Vagina (tissue), 2 donors: ENCODE measurements at regions not wholly inside any gene's neighbourhood (a gene's known extent, or its start where the extent isn't known, plus 50 kb on each side); places are given as distances from the start of the nearest gene placed in this dataset.

Experiments
- POLR2A ChIP-seq, 2 donors: fragments of 450-650 bp; IDR thresholded peaks; one replicate each; pipeline ENCODE4 v1.6.1; 2017; ENCODE audit warnings: antibody characterized with exemption in 2 of 2, mild to moderate bottlenecking in 2 of 2, moderate library complexity in 2 of 2
- POLR2AphosphoS5 ChIP-seq, 2 donors: sonication (generic); formaldehyde crosslinking; IDR thresholded peaks; one replicate each; pipeline ENCODE4 v1.9.0; 2017; ENCODE audit warnings: antibody characterized with exemption in 2 of 2, mild to moderate bottlenecking in 2 of 2, low read depth in 1 of 2; ENCODE audit not compliant: insufficient read depth in 1 of 2
- TF ChIP-seq, protein P1 (sequence below), 3 experiments: fragments of 450-650 bp in 2 of 3; fragments of 200-600 bp in 1 of 3; sonication (generic) in 1 of 3; IDR thresholded peaks; one replicate each; pipeline ENCODE4 v1.5.1; 2017 to 2019; ENCODE audit warnings: antibody characterized with exemption in 3 of 3, mild to moderate bottlenecking in 2 of 3, moderate library complexity in 2 of 3

DNA sequence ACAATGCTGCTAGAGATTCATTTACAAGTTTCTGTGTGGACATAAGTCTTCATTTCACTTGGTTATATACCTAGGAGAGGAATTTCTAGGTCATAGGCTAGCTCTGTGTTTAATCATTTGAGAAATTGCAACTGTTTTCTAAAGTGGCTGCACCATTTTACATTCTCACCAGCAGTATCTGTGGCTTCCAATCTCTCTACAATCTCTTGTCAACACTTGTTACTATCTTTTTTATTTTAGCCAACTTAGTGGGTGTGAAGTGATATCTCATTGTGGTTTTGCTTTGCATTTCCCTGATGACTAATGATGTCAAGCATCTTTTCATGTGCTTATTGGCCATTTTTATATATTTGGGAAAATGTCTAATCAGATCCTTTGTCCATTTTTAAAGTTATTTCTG is 53.0 kb upstream of the DRGX start:
- TF ChIP-seq, protein P1, sequence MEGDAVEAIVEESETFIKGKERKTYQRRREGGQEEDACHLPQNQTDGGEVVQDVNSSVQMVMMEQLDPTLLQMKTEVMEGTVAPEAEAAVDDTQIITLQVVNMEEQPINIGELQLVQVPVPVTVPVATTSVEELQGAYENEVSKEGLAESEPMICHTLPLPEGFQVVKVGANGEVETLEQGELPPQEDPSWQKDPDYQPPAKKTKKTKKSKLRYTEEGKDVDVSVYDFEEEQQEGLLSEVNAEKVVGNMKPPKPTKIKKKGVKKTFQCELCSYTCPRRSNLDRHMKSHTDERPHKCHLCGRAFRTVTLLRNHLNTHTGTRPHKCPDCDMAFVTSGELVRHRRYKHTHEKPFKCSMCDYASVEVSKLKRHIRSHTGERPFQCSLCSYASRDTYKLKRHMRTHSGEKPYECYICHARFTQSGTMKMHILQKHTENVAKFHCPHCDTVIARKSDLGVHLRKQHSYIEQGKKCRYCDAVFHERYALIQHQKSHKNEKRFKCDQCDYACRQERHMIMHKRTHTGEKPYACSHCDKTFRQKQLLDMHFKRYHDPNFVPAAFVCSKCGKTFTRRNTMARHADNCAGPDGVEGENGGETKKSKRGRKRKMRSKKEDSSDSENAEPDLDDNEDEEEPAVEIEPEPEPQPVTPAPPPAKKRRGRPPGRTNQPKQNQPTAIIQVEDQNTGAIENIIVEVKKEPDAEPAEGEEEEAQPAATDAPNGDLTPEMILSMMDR (IDR thresholded peaks at IDR 0.05): no peak
- TF ChIP-seq POLR2A (IDR thresholded peaks at IDR 0.05) (no peak), POLR2AphosphoS5 (IDR thresholded peaks at IDR 0.05; ENCODE audit: insufficient read depth in 1 of 2, low read depth in 1 of 2) (no peak)
